Progenitor cell of endocrine pancreas (in vitro differentiated cells): ENCODE measurements at regions not wholly inside any gene's neighbourhood (a gene's known extent, or its start where the extent isn't known, plus 50 kb on each side); places are given as distances from the start of the nearest gene placed in this dataset.

Source experiments
- DNase-seq: peaks from one replicate; pipeline ENCODE4 v3.0.0; 2021; ENCODE audit warnings: low spot score; ENCODE audit not compliant: unreplicated experiment
- H3K27ac Mint-ChIP-seq: 2 replicates; pipeline ENCODE4 v1.8.0; 2021; ENCODE audit warnings: mild to moderate bottlenecking, moderate library complexity, mixed read lengths
- H3K27me3 Mint-ChIP-seq: 2 replicates; pipeline ENCODE4 v1.8.0; 2021; ENCODE audit warnings: mixed read lengths
- H3K36me3 Mint-ChIP-seq: 2 replicates; pipeline ENCODE4 v1.8.0; 2022; ENCODE audit warnings: mixed read lengths; ENCODE audit not compliant: insufficient read depth
- H3K4me1 Mint-ChIP-seq: 2 replicates; pipeline ENCODE4 v1.8.0; 2021; ENCODE audit warnings: low read depth, mixed read lengths
- H3K4me3 Mint-ChIP-seq: 2 replicates; pipeline ENCODE4 v1.8.0; 2021; ENCODE audit warnings: low read depth, mild to moderate bottlenecking, moderate library complexity, mixed read lengths
- H3K9me3 Mint-ChIP-seq: 2 replicates; pipeline ENCODE4 v1.8.0; 2021; ENCODE audit warnings: low read depth, mixed read lengths
- CTCF ChIP-seq: fragments of 200-600 bp; sonication (generic); IDR thresholded peaks from one replicate; pipeline ENCODE4 v1.5.0; 2021; ENCODE audit warnings: antibody characterized with exemption, mild to moderate bottlenecking; ENCODE audit not compliant: unreplicated experiment

DNA sequence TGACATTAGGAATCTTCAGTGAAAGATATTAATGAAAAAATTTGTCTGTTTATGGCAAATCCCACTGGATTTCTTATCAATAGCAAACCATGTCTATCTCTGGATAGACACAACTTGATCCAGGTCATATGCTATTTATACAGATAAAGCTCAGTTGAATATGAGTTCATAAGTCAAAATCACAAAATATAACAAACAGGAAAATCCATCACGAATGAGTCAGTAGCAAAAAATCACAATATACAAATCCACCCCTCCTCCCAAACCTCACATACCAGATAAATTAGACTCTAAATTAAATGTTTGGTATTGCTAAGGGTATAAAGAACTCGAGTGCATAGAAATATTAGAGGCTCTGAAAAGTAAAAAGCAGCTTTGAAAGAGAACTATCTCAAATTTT, 420.5 kb downstream of the TLL1 start:
- no peaks in the 10 kb centered on the region for H3K36me3 Mint-ChIP-seq
- no peaks in the 10 kb centered on the region for H3K9me3 Mint-ChIP-seq
- no peak overlapping the region for H3K27ac Mint-ChIP-seq
- DNase-seq: no peak
- no peak overlapping the region for H3K4me3 Mint-ChIP-seq
- H3K4me1 Mint-ChIP-seq: no peaks in the 10 kb centered on the region
- H3K27me3 Mint-ChIP-seq: no peaks in the 10 kb centered on the region
- no peak for TF ChIP-seq CTCF

DNA sequence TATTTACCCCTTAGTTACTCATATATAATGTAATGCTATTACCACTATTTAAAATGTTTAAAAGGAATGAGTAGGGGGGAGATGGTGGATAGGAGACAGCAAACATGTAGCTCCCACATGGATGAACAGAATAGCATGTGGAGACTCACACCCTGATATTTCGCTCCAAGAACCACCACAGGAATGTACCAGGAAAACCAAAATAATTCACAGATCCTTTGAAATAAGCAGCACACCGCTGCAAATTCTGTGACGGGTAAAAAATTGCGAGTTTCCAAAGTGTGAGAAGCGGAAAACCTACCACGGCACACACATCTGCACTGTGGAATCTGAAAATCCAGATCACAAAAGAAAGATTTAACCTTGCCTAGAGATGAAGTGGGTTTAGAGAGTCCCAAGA, 428.2 kb downstream of the TLL1 start:
- no peak overlapping the region for H3K27ac Mint-ChIP-seq

GRCh38 chr4:166308647-166309046, 435.6 kb downstream of the TLL1 start:
- H3K9me3 Mint-ChIP-seq: peaks cover 29% of the 10 kb centered on the region

More for the DNA sequence above, 428.2 kb downstream of the TLL1 start:
- H3K27me3 Mint-ChIP-seq: no peaks in the 10 kb centered on the region
- H3K9me3 Mint-ChIP-seq: peaks cover 30% of the 10 kb centered on the region
- DNase-seq: no peak
- no peaks in the 10 kb centered on the region for H3K4me1 Mint-ChIP-seq
- no peak overlapping the region for H3K4me3 Mint-ChIP-seq
- H3K36me3 Mint-ChIP-seq: peaks cover 1% of the 10 kb centered on the region
- no peak for TF ChIP-seq CTCF

DNA sequence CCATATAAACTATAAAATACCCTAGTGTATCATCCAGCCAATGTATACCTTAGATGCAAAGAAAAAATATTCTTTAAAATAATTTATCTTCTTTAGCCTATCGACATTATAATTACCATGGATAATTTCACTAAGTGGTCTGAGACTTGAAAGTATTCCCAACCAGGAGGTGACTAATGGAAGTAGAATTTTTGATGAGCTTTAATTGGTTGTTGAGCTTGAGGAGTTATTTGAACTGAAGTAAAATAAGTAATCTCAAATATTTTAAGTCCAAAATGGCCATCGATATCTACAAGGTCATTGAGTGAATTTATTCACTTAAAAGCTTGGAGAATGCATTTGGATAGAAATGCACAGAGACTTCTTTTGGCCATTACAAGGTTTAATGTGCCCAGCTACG, 436.2 kb downstream of the TLL1 start:
- no peaks in the 10 kb centered on the region for H3K27me3 Mint-ChIP-seq
- TF ChIP-seq CTCF: no peak
- no peak overlapping the region for H3K27ac Mint-ChIP-seq
- no peak overlapping the region for H3K4me3 Mint-ChIP-seq
- H3K9me3 Mint-ChIP-seq: peaks cover 28% of the 10 kb centered on the region
- H3K36me3 Mint-ChIP-seq: no peaks in the 10 kb centered on the region
- peaks cover 10% of the 10 kb centered on the region for H3K4me1 Mint-ChIP-seq
- DNase-seq: no peak

More at GRCh38 chr4:166308647-166309046, 435.6 kb downstream of the TLL1 start:
- TF ChIP-seq CTCF: no peak
- H3K4me3 Mint-ChIP-seq: no peak overlapping the region
- peaks cover 10% of the 10 kb centered on the region for H3K4me1 Mint-ChIP-seq
- DNase-seq: no peak
- H3K36me3 Mint-ChIP-seq: no peaks in the 10 kb centered on the region
- no peaks in the 10 kb centered on the region for H3K27me3 Mint-ChIP-seq
- no peak overlapping the region for H3K27ac Mint-ChIP-seq

DNA sequence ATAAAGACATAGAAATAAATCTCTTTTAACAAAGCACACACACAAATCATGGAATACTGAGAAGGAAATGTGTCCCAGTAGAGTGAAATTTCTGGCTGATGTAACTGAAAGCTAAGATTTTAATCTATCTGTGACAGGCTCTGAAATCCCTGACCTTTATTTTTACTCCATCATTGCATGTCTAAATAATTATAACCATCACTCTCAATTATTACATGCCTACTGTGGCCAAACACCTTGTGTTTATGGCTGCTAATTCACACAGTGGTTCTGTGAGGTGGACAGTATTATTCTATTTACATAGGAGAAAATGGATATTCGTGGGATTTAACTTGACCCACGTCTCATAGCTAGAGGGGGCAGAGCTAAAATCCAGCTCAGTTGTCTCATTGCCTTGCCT, 438.1 kb downstream of the TLL1 start:
- Mint-ChIP-seq H3K4me3 (no peak overlapping the region), H3K36me3 (no peaks in the 10 kb centered on the region), H3K4me1 (peaks cover 10% of the 10 kb centered on the region), H3K9me3 (peaks cover 11% of the 10 kb centered on the region), H3K27me3 (no peaks in the 10 kb centered on the region), H3K27ac (no peak overlapping the region)
- no peak for DNase-seq
- TF ChIP-seq CTCF: no peak

GRCh38 chr4:166312166-166312565, 439.1 kb downstream of the TLL1 start:
- H3K36me3 Mint-ChIP-seq: no peaks in the 10 kb centered on the region
- H3K27me3 Mint-ChIP-seq: no peaks in the 10 kb centered on the region
- peaks cover under 1% of the 10 kb centered on the region for H3K9me3 Mint-ChIP-seq
- DNase-seq: no peak
- H3K4me3 Mint-ChIP-seq: no peak overlapping the region
- no peak overlapping the region for H3K27ac Mint-ChIP-seq
- no peak for TF ChIP-seq CTCF
- peaks cover 10% of the 10 kb centered on the region for H3K4me1 Mint-ChIP-seq
